Testis (tissue), 2 donors: ENCODE measurements at regions not wholly inside any gene's neighbourhood (a gene's known extent, or its start where the extent isn't known, plus 50 kb on each side); places are given as distances from the start of the nearest gene placed in this dataset.
A peak's percentile ranks its signal among the peaks of the same experiment; 100 is the strongest.

Source experiments
- DNase-seq: peaks from one replicate; pipeline ENCODE4 v3.0.0-alpha.2; 2019
- H3K27ac ChIP-seq, 2 donors: fragments of 200-600 bp; sonication (generic); one replicate each; pipeline ENCODE4 v1.5.1; 2019
- H3K27me3 ChIP-seq: fragments of 200-600 bp; sonication (generic); one replicate; pipeline ENCODE4 v1.5.1; 2019
- H3K36me3 ChIP-seq: fragments of 200-600 bp; sonication (generic); one replicate; pipeline ENCODE4 v1.5.1; 2017; ENCODE audit warnings: low read depth; ENCODE audit errors: missing control alignments
- H3K4me1 ChIP-seq: fragments of 200-600 bp; sonication (generic); one replicate; pipeline ENCODE4 v1.5.1; 2019
- H3K4me3 ChIP-seq, 2 donors: fragments of 200-600 bp; sonication (generic); one replicate each; pipeline ENCODE4 v1.5.1; 2017 to 2019
- H3K9me3 ChIP-seq: fragments of 200-600 bp; sonication (generic); one replicate; pipeline ENCODE4 v1.5.1; 2017
- POLR2A ChIP-seq: fragments of 450-650 bp; IDR thresholded peaks from one replicate; pipeline ENCODE4 v1.6.1; 2017; ENCODE audit warnings: antibody characterized with exemption, mild to moderate bottlenecking, moderate library complexity
- WGBS, 2 donors: methylation state at CpG; one replicate each; pipeline ENCODE4 v1.1.5; 2018; 5-methylcytosine and 5-hydroxymethylcytosine counted together
- intact Hi-C: fragments of 100-400 bp; cut with DNase I; formaldehyde crosslinking; loops from one replicate; pipeline ENCODE4 v1.15.1; 2023; ENCODE audit warnings: low total_unique reads
- TF ChIP-seq, protein P1 (sequence below), 3 experiments: fragments of 450-650 bp in 2 of 3; fragments of 200-600 bp in 1 of 3; sonication (generic) in 1 of 3; IDR thresholded peaks; one replicate each; pipeline ENCODE4 v1.5.1; 2016 to 2019; ENCODE audit warnings: antibody characterized with exemption in 3 of 3, mild to moderate bottlenecking in 2 of 3, moderate library complexity in 1 of 3

DNA sequence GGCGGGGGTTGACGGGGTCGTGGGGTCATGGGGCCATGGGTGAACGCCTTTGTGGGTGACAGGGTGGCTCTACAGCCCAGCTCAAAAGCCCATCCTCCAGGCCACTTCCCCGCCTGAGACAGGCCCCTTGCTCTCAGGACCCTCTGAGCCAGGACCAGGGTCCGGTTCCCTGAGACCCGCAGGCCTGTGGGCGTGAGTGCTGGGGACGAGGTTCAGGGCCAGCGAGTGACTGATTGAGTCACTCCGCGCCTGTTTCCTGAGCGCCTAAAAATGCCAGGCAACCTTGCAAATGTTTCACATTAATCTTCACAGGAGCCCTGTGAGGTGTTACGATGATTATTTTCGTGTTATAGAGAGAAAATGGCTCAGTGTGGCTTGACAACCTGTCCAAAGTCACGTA, 97.8 kb downstream of the ZNF674 start:
- no peak for TF ChIP-seq POLR2A
- TF ChIP-seq, protein P1, sequence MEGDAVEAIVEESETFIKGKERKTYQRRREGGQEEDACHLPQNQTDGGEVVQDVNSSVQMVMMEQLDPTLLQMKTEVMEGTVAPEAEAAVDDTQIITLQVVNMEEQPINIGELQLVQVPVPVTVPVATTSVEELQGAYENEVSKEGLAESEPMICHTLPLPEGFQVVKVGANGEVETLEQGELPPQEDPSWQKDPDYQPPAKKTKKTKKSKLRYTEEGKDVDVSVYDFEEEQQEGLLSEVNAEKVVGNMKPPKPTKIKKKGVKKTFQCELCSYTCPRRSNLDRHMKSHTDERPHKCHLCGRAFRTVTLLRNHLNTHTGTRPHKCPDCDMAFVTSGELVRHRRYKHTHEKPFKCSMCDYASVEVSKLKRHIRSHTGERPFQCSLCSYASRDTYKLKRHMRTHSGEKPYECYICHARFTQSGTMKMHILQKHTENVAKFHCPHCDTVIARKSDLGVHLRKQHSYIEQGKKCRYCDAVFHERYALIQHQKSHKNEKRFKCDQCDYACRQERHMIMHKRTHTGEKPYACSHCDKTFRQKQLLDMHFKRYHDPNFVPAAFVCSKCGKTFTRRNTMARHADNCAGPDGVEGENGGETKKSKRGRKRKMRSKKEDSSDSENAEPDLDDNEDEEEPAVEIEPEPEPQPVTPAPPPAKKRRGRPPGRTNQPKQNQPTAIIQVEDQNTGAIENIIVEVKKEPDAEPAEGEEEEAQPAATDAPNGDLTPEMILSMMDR (IDR thresholded peaks at IDR 0.05), result no peak
- Histone ChIP-seq H3K36me3 (no peaks in the 10 kb centered on the region), H3K9me3 (no peaks in the 10 kb centered on the region), H3K27me3 (no peaks in the 10 kb centered on the region), H3K27ac (peak overlapping the region; percentile 77 to 79), H3K4me1 (no peaks in the 10 kb centered on the region), H3K4me3 (peak overlapping the region; percentile 68 to 80)
- DNase-seq, result peak; percentile 13
- intact Hi-C loops, result no loop called here
- 0 to 1% methylated on average over 4 to 15 of the region's 16 CpGs for WGBS, 2 donors

DNA sequence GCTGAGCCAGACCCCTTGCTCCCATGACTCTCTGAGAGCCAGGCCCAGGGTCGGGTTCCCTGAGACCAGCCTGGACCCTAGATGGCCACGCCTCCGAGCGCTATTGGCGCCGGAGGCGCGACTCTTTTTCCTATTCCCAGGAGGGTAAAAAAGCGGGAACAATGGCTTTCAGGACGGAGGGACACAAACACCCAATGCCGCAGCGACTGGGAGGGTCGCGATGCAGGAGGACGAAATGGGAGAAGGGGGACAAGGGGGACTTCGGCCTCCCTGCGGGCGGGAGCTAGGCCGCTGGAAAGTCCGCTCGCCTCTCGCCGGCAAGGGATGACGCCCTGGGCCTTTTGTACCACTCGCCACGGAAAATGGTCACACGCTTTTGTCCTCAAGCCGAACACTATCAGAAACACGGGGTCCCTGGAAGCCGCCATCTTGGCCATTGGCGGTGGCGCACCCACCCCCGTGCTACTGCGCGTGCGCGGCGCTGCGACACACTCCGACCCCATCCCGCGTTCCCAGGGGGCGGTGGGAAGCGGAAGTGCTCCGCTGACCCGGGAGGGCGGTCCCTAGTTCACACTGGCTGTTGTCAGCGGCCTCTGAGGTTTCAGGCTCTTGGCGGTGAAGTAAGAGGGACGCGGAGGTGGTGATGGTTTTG, 98.4 kb downstream of the ZNF674 start:
- no peaks in the 10 kb centered on the region for H3K27me3 ChIP-seq
- intact Hi-C loops, result no loop called here

DNA sequence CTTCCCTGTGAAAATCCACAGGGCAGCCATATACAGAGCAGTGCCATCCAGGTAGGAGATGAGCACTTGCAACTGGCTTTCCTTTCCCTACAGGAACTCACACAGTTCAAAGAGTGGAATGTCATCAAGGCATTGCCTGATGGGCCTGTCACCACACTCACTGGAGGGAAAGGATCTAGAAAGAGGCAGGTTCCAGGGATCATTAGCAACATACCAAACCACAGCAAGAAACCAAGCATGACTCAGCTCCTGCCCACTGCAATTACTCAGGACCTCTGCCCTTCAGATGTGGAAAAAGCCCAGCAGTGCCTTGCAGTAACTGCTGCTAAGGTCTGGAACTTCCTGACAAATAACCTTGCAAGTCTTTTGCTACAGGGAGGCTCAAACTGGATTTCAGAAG, 101.2 kb downstream of the ZNF674 start:
- intact Hi-C loops, result no loop called here
- Histone ChIP-seq H3K36me3 (no peaks in the 10 kb centered on the region), H3K9me3 (no peaks in the 10 kb centered on the region), H3K4me1 (no peaks in the 10 kb centered on the region), H3K27me3 (no peaks in the 10 kb centered on the region), H3K27ac (no peak overlapping the region), H3K4me3 (no peak overlapping the region)
- no peak for DNase-seq
- no peak for TF ChIP-seq POLR2A
- TF ChIP-seq, protein P1 (IDR thresholded peaks at IDR 0.05), result no peak

More for the DNA sequence above, 98.4 kb downstream of the ZNF674 start:
- peak overlapping the region; percentile 68 to 80 for H3K4me3 ChIP-seq
- peak overlapping the region; percentile 77 to 79 for H3K27ac ChIP-seq
- no peaks in the 10 kb centered on the region for H3K9me3 ChIP-seq
- H3K4me1 ChIP-seq, result no peaks in the 10 kb centered on the region
- TF ChIP-seq, protein P1 (IDR thresholded peaks at IDR 0.05), result no peak
- no peak for TF ChIP-seq POLR2A
- H3K36me3 ChIP-seq, result no peaks in the 10 kb centered on the region
- peak; percentile 84 for DNase-seq
- 0% methylated on average over 21 of the region's 51 CpGs; no CpG with 5 or more reads in 1 of the 2 donors for WGBS, 2 donors

DNA sequence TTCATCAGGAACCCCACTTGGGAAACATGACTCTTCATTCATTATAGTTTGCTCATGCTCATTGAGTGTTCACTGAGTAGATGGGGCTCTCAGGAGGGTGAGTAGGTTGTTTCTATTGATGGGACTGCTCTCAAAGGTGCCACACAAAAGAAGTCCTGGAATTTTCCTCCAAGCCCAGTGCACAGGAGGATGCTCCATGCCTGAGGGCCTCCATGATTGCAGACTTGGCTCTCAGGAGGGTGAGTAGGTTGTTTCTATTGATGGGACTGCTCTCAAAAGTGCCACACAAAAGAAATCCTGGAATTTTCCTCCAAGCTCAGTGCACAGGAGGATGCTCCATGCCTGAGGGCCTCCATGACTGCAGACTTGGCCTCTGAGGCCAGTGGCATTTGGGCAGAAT, 108.5 kb downstream of the ZNF674 start:
- Histone ChIP-seq H3K36me3 (no peaks in the 10 kb centered on the region), H3K27me3 (no peaks in the 10 kb centered on the region), H3K9me3 (no peaks in the 10 kb centered on the region), H3K27ac (no peak overlapping the region), H3K4me3 (no peak overlapping the region), H3K4me1 (no peaks in the 10 kb centered on the region)
- intact Hi-C loops, result no loop called here
- DNase-seq, result no peak
- TF ChIP-seq POLR2A, result no peak
- TF ChIP-seq, protein P1 (IDR thresholded peaks at IDR 0.05), result no peak

DNA sequence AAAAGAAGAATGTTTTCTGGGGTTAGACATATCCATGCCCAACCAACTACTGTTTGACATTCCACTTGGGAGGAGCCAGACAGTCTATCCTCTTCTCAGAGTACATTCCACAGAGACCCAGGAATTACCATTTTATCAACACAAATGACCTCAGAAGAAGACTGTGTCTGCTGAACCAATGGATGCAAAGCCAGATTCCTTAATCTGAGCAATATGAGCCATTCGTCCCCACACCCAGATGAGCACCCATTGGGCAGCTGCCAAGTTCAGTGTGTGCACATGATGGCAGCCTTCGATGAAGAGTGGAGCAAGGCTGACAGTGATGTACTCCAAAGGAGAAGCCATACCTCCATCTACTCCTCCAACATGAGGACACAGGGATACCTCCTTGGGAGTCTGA, 111.3 kb downstream of the ZNF674 start:
- no peak for DNase-seq
- Histone ChIP-seq H3K27ac (no peak overlapping the region), H3K27me3 (no peaks in the 10 kb centered on the region), H3K36me3 (no peaks in the 10 kb centered on the region), H3K4me3 (no peak overlapping the region), H3K4me1 (no peaks in the 10 kb centered on the region), H3K9me3 (no peaks in the 10 kb centered on the region)
- 59% methylated on average over 2 of the region's 2 CpGs; no CpG with 5 or more reads in 1 of the 2 donors for WGBS, 2 donors
- intact Hi-C loops, result no loop called here
- TF ChIP-seq, protein P1 (IDR thresholded peaks at IDR 0.05), result no peak
- no peak for TF ChIP-seq POLR2A
